Esophagus squamous epithelium (tissue), 4 donors: ENCODE measurements at regions not wholly inside any gene's neighbourhood (a gene's known extent, or its start where the extent isn't known, plus 50 kb on each side); places are given as distances from the start of the nearest gene placed in this dataset.

ENCODE experiments used
- CTCF ChIP-seq, 6 experiments: fragments of 450-650 bp in 4 of 6; fragments of 200-600 bp in 2 of 6; sonication (generic) in 2 of 6; IDR thresholded peaks; one replicate each; pipeline ENCODE4 v1.5.1; 2016 to 2019; ENCODE audit warnings: antibody characterized with exemption in 6 of 6, mild to moderate bottlenecking in 4 of 6, moderate library complexity in 4 of 6
- POLR2A ChIP-seq, 4 donors: fragments of 450-650 bp; IDR thresholded peaks; one replicate each; pipeline ENCODE4 v1.6.1; 2017; ENCODE audit warnings: antibody characterized with exemption in 4 of 4, mild to moderate bottlenecking in 4 of 4, moderate library complexity in 3 of 4

- TF ChIP-seq CTCF (IDR thresholded peaks at IDR 0.05), result no peak
- no peak for TF ChIP-seq POLR2A (IDR thresholded peaks at IDR 0.05)
These were observed 135.9 kb upstream of the KCNK2 start for GRCh38 chr1:214946615-214947014.
